HG02973 (cell line): ENCODE measurements at regions not wholly inside any gene's neighbourhood (a gene's known extent, or its start where the extent isn't known, plus 50 kb on each side); places are given as distances from the start of the nearest gene placed in this dataset.
A peak's percentile ranks its signal among the peaks of the same experiment; 100 is the strongest.
"Not testable (repeated sequence)": the region's sequence is repeated elsewhere in the genome, so short reads cannot be mapped to it uniquely, and the experiment has no call there.

Experiments
- ATAC-seq: cut with Tn5 transposase; IDR thresholded peaks from one replicate; pipeline ENCODE4 v1.9.1; 2021; ENCODE audit warnings: moderate library complexity; ENCODE audit not compliant: unreplicated experiment

DNA sequence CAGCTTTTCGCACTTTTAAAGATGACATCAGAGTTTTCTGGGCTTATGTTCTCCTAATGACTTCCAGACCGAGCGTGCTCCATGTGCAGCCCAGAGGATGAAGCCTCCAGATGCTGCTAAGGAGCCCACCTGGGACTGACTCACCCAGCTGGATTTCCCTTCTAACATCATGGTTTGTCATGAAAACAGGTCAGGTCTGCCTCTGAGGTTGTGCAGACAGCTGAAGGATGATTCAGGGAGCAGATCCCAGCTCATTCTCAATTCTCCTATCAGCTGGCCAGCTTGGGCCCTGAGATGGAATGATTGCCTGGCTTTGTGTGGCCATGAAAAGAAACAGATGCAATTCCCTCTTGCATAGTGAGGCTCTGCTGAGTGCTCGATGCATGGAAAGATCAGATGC lies 123.9 kb upstream of the DUSP10 start:
- ATAC-seq = no peak

DNA sequence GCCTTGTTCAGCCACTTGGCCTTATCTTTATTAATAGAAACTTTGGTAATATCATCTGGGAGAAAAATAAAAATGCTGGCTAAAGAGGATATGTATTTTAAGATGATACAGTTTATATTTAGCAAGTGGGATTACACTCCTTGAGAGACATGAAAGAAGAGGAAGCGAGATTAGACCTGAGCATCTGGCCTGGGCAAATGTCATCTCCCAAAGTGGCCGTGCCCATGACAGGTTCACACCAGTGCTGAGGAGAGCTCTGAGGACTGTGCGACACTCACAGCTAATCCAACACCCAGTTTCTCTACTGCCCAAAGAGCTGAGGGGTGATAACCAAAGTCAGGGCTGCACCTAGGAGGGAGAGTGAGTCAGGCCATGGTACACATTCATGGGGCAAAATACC lies 121.7 kb upstream of the DUSP10 start:
- ATAC-seq = no peak

DNA sequence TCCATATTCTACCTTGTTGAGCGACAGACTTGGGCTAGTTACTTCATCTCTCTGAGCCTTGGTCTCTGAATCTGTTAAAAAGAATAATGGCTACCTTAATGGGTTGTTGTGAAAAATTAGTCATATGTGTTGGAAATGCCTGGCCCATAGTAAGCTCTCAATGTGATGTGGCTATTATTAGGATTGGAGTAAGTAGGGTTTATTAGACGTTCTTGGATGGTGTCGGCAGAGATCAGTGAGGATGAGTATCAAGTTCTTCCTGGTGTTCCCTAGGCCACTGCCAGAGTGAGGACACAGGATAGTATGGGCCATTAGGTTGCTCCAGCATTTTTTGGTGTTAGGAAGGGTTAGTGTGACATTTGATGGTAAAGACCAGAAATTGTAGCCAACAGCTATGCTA lies 121.1 kb upstream of the DUSP10 start:
- ATAC-seq = no peak

DNA sequence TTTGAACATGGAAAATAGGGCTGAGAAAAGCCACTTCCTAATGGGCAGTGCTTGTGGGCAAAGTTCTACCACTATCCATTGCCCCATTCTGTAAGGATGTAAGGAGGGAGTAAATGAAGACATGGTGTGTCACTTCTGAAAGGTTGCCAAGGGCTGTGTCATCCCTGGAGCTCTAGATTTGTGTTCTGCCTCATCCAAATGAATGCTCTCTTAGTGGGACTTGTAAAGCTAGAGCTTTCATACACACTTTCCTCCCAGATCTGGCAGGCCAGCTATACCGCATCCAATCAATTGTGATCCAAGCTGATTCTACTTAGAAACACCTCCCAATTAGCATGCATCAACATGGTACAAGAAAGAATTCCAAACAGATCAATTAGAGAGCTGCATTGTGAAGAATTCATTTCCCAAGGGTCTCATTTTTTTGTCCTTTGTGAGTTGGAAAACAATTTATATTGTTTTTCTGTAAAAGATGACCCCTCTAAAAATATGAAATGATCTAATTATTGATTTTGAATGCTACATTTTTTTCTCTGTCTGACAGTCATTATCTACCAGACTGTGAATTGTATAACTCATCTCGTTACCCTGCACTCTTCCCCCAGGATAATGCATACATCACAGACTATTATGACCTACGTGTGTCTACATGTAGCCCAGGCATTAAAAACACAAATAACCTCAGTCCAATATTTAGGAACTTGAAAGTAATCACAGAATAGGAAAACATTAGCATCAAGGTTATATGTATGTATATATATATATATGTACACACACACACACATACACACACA lies 117.1 kb upstream of the DUSP10 start:
- ATAC-seq = no peak

DNA sequence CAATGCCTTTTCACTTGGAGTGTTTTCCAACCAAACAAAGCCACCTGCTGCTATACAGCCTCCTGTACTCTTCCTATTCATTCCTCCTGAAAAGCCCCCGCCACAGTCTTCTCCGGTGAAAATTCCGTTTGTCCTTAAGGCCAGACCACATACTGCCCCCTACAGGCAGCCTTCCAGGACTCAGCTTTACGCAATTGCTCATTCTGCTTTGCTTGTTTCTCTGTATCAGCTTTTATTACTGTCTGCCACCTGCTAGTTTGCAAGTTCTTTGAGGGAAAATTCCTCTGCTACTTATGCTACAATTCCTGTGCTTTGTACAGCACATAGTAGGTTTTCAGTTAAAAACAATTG lies 115.2 kb upstream of the DUSP10 start:
- not testable (repeated sequence) for ATAC-seq

DNA sequence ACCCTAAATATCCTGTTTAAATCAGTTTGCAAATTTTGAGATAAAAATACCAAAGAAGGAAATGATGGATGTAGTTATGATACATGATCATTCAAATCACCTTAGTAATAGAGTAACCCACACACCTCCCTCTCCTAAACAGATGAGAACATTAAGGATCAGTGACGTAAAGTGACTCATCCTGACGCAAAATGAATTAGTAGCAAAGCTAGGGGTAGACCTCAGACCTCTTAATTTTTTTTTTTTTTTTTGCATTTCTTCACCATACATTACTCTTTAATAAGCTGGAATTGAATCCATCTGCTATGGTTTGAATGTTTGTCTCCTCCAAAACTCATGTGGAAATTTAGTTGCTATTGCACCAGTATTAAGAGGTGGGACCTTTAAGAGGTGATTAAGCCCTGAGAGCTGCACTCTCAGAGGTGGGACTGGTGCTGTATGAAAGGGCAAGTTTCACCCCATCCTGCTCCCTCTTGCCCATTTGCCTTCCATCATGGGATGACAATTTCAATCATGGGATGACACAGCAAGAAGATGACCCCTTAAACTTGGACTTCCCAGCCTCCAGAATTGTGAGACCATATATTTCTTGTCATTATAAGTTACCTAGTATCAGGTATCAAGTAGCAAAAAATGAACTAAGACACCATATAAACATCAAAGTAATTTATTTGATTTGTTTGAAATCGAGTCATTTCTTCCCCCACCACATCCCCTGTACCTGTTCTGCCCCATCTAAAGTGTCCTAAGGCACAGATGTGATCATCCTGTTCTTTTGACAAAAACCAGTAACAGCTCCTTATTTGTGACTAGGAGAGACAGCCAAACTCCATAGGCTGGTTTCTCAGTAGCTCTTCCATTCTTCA lies 114.6 kb upstream of the DUSP10 start:
- no peak for ATAC-seq

DNA sequence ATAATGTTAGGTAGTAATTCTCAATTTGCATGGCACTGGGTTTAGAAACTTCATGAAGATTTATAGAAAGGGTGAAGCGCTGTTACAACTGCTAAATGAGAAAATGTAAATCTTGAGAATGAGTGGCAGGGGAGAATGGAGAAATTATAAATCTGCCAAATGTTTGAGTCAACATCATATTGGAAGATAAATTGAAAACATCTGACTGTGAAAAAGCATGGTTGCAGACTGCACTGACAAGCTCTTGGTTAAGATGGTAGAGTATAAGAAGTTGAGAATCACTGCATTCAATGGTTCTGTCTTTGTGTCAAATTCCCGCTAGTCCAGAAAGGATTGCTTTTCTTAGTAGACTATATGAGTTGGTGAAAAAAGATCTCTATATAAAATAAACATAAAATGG lies 113.3 kb upstream of the DUSP10 start:
- no peak for ATAC-seq

DNA sequence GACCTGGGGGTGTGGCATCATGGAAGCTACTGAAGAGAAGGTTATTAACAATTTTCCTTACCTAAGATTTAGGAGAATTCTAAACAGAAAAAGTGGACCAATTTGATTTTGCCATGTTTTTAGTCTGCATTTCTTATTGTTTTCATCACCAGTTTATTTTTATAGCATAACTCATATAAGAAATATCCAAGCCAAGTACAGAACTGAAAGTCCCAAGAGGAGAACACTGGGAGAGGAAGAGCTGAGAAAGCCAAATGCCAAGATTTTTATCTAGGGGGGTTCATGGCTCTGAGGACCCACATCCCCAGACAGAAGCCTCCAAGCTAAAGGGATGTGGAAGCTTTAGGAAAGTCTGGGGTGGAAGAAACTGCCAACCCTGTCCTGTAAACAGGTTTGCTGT lies 109.4 kb upstream of the DUSP10 start:
- ATAC-seq = no peak

DNA sequence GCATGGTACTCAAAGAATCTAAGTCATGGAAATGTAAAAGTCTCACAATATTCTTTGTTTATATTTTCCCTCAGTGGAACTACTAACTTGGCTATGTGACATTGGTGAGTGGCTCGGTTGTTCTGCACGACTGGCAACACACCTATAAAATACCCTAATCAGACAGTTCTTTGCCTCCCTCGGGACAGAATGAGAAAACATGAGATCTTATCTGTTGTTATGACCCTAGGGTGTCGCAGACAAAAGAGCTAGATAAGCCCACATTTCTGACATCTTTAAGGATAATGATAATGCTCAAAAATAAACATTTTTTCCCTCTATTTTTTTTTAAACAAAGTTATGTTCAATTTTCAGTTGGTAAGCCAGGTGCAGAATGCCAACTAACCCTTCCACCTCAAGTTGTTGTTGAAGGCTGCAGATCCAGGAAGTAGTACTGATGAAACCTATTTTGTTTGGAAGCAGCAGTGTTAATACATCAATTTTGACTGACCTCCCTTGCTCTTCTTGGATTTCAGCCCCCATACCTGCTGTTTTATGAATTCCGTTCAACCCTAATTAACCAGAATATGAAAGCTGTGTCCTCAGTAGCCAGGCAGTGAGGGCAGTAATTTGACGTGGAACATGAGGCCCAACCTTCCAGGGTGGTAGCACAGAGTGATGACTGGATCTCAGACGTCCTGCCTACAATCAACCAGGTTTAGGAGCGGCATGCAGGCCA lies 108.7 kb upstream of the DUSP10 start:
- ATAC-seq = no peak

DNA sequence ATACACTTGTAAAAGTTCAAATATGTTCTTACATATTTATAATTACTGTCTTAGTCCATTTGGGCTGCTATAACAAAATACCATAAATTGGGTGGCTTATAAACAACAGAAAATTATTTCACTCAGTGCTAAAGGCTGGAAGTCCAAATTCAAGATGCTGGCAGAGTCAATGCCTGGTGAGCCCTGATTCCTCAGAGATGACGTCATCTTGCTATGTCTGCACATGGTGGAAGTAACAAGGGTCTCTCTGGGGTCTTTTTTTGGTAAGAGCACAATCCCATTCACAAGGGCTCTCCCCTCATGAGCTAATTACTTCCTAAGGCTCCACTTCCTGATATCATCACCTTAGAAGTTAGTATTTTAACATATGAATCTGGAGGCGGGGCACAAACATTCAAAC lies 108.0 kb upstream of the DUSP10 start:
- ATAC-seq = no peak

DNA sequence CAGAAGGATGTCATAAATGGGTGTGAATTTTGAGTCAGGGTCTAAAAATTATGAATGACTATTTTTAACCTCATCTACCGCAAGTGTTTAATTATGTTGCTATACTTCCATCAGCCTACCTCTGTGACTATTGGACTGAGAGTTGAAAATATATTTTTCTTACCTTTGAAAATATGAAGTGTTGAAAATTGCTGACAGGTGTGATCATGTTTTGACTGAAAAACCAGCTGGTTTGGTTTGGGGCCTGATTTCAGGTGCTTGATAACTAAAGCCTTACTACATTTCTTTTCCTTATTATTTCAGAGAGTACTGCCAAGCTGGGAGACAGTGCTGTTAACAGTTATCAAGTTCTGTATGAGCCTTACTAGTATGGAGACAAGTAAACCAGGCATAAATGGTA lies 107.2 kb upstream of the DUSP10 start:
- ATAC-seq = no peak

DNA sequence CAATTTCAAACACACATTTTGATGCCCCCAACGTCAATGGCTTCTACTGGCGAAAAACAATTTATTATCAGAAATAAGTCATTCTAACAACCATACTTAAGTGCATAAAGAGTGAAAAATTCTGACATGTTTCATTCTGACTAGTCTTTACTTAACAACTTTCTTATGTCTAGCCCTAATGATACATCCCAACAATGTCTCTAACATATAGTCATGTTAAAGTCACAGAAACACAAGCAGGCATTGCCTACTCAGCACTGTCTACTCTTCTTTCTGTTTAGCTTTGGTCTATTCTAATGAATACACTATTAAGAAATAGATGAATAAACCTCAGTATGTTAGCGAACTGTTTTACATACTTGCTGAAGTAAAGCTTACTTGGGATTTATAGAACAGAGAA lies 105.8 kb upstream of the DUSP10 start:
- ATAC-seq = no peak

DNA sequence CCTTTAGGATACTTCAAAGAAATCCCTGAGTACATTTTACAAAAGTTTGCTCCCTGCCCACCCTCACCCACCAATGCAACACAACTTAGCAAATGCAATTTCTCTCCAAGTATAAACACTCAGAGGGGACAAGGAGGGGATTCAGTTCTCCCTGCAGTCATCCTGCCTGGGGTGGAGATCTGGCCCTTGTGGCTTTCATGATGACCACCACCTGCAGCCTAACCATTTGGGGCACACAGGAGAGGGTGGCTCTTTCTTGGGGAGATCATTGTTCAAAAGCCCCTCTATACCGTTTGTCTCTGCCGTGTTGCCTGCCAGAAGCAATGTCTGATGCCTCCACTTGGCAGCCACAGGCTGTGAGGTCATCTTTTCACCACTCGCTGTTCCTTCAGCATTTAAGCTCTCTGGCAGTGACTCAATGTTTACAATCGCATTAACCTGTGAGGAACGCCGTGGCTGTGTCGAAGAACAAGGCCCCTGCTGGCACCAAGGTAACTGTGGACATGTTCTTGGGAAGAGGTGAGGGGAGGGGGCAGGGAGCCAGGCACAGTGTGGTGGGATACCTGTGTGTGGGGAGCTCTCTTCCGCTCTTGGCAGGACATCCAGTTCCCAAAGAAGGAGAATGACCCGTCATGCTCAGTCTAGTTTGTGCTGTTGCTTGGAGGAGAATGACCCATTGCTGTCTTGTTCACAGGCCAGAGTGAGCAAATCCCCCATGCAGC lies 103.9 kb upstream of the DUSP10 start:
- ATAC-seq = no peak

DNA sequence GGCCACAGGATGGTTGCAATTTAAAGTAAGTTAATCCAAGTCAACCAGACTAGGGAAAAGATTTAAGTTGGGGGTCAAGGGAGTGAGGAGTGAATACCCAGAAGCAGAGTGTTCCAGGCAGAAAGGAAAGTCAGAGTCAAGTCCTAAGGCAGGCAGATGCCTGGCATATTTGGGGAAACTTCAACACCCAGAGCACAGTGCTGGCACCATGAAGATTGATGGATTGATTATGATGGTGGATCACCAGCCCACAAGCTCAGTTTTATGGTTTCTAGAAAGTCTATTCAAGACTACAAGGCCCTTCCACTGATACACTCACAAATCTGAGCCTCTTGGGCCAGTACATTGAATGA lies 100.1 kb upstream of the DUSP10 start:
- ATAC-seq = no peak

DNA sequence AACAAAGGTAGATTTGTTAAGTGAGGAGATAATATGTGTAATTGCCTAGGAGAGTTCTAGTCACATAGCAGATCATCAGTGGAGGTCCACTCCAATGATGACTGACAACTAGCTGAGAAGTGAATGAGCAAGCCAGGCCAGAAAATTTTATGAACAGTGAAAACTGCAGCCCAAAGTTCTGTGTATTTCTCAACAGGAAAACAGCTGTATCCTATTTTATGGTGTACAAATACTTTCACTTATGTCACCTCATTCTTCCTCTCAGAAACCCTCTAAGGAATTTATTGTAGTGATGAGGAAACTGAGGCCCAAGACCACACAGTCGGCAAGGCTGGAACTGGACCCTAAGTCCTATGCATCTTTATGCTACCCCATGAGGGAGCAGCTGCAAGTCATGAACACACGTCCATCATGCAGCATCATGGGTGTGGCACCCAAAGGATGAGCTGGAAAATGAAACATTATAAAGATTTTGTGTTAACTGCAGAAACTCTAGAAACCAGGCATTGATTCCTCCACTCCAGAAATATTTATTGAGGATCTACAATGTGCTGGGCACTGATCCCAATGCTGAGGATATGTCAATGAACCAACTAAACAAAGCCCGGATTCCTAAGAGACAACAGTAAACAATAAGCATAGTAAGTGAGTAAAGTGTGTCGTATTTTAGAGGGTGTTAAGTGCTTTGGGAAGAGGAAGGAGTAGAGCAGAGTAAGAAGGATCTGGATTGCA lies 99.5 kb upstream of the DUSP10 start:
- no peak for ATAC-seq

DNA sequence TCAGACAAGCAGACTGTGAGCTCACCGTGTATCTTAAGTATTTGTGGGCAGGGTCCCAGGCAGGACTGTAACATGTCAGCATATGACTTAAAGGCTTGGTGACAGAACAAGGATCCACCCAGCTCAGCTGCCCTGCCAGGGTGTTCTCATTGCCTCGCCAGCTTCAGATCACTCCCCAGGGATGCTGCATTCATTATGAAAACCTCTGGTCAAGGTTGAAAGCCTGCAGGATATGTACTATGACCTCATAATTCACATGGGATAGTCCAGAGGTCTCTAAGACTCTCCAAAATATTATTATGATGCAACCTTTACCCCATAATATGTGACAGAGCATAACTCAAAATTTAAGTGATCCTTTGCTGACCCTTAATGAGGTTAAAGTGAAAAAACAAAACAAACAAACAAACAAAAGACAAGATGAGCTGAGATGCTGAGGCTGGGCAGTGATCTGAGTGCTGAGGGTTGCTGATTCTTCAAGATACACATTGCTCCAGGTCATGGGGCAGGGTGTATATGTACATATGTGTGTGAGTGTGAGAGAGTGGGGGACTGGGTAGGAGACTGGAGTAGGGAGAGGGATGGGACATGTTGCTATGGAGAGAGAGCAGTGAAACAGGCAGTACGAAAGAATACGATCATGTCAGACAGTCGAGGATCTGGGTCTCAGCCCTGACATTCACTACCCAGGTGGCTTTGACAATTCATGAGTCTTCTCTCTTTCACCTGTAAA lies 98.8 kb upstream of the DUSP10 start:
- ATAC-seq = peak; percentile 30

DNA sequence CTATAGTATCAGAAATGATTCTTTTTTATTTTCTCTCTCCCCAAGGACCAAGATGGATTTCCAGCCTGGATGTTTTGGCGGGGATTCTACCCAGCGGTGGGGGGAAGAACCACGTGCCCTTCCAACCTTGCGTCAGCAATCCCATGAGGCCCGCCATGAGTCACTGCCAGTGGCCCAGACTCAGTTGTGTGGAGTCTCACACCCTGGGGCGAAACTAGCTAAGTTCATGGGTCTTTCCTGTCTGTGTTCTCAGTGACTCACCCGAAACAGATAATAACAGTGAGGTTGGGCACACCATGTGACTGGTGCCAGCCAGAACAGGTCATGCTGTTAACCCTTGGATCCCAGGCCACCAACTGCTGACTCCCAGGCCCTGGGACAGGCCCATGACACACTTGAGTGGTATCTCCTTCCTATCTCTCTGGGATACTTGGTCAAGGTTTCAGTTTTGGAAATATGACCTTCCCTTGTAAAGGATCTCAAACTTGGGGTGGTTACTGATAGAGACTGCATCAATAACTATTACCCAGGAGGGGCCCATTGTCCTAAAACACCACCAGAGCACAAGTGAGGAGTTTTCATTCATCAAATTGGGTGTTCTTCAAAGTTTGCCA lies 98.0 kb upstream of the DUSP10 start:
- peak; percentile 77 for ATAC-seq

DNA sequence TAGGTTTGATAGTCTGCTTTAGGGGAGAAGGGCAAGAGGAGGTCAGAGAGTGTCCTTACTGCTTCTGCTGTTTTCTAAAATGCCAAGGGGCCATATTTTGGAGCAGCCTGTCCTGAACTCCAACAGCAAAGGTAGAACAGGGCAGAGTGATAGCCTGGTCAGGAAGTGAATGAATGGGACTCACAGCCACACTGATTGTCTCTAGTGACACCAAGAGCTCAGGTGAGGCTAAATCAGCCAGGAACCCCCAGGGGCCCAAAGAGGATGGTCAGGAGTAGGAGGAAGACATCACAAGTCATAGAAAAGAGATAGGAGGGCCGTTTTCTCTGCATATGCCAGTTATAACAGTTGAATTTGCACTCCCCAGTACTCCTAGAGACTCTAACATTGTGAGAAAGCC lies 97.4 kb upstream of the DUSP10 start:
- peak; percentile 17 for ATAC-seq

DNA sequence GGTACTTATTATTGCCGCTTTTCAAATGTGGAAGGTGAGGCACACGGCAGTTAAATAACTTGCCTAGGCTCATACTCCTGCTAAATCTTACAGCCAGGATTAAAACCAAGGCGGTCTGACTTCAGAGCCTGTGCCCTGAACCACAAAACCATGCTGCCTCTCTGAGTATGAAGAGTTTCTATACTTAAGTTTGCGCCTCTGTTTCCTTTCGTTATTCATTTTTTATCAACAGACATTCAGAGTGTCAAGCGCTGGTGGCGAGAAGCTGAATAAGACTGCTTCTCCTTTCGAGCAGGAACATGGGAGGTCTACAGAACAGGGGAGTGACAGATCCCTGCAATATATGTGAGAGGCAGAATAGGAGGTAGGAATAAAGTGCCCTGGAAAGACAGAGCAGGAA lies 96.0 kb upstream of the DUSP10 start:
- peak; percentile 47 for ATAC-seq
